Activated T-helper 1 cell treated with Interleukin-2 at 50 U/mL for 16 hours (primary cell): ENCODE measurements at regions not wholly inside any gene's neighbourhood (a gene's known extent, or its start where the extent isn't known, plus 50 kb on each side); places are given as distances from the start of the nearest gene placed in this dataset.

Experiments
- DNase-seq: peaks from one replicate; pipeline ENCODE4 v3.0.0-alpha.2; 2020; ENCODE audit warnings: low read depth

DNA sequence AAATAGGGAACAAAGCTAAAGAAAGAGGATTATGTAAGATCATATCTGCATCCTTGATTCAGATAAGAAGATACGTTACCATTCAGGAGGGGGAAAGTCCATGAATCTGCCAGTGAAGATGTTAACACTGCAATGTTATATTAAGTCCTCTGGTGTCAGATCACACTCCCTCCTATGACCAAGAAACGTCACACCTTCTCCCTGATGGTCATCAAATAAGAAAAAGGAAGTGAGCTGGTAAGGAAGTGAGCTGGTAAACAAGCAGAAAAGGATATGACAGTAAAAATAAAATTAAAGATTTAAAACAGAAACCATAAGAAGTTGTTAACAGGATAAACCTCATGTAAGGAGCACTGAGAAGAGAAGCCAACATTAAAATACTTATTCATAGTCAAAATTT lies 340.2 kb downstream of the SEC23A start:
- DNase-seq, result no peak

DNA sequence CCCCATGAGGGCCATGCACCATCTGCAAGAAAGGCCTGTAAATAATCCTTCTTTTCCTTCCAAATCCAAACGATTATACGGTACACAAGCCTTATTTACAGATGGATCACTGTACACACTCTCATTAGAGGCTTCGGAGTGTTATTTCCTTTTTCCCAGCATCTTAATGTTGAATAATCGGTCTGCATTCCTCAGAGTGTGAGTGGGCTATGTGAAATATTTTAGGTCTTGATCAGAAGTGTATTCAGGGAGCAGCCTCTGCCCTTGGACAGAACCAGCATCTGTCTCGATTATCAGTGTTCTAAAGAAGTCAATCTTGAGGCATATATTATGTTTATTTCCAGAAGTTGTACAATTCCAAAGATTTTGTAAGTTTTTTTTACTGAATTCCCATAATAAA lies 340.6 kb downstream of the SEC23A start:
- DNase-seq, result no peak

DNA sequence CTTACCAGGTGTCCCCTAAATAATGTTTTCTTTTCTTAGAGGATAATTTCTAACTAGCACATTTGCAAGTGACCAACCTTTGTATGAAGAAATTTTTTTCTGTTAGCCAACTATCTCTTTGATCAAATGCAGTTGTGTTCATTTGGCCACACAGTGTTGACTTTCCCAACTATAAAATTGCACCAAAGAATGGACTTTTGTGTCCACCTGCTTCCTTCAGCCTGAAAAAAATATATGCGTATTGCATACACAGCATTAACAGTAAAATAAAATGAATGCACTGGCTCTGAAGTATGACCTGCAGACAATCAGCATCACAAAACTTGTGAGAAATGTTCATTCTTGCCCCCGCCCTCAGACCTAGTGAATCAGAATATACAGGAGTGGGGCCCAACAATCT lies 342.0 kb downstream of the SEC23A start:
- DNase-seq, result no peak

DNA sequence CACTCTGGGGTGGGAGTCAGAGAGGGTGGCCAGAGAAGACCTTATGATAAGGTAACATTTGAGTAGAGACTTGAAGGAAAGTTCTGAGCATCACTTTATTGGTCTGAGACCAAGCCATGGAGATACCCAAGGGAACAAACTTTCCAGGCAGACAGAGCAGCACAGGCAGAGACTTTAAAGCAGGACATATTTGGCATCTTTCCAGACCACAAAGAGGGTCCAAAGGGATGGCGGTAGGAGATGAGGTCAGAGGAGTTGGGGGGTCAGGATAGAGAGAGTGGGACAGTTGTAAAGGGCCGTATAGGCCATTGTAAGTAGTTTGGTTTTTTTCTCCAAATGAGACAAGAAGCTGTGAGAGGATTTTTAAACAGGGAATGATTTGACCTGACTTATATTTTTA lies 344.4 kb downstream of the SEC23A start:
- DNase-seq, result no peak

DNA sequence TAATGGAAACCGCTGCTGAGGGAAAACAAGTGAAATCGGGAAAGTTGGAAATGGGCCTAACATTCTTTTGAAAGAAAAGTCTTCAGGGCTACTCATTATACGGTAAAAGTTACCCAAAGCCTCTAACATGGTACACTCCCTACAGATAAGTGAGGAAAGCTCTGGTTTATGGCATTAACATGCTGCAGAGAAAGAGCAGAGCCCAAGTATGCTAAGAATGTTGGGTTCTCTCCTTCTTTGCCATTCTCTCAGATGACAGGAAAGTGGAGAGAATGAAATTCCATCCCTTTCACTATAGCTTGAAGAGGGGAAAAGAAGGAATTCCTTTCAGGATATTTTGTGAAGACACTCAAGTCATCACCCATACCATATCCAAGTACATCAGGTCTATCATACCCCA lies 348.0 kb downstream of the SEC23A start:
- no peak for DNase-seq

DNA sequence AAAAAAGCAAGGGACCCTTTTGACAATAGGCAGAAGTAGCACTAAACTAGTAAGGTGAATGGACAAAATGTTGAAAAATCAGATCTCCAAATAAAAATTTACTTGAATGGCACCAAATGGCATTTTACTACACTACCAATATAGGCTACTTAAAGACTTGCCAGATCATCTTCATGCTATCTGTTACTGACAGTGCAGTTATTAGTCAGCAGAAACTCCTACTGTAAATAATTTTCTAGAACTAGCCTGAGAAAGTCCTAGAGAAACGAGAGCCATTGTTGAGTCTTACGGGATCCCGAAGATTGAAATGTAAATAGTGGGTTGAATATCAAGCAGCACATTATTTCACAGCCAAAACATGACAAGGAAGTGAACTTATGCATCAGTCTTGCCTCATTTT lies 350.3 kb downstream of the SEC23A start:
- DNase-seq, result no peak

DNA sequence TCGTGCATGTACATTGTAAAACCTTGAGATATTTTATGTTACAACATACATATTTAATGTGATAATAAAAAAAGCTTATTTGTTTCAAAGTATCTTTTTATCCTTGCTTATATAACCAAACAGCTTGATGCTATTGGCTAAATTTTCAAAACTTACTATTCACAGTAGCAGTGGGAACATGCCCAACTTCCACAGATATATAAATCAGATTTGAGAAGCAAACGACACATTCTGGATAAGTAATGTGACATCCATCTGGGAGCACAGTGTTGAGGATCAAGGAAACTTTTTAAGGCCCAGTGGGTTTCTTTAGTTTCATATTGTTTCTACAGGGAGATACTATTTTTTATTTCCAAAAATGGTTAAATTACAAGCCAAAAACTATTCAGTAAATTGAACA lies 350.7 kb downstream of the SEC23A start:
- DNase-seq, result no peak

DNA sequence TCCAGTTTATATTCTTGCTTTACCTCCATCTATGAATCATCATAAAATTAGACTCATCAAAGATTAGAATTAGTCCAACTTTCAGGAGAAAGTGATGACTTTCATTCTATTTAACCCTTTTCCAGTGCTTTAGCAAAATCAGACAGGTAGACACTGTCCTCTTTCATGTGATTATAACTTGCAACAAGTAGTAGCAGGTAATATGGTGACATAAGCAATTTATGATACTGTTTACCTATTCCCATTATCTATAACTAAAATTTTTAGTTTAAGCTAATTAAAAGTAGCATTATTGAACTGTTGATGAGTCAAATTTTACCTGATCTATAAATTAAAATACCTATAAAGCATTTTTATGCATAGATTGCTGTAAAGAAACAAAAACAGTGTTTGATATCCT lies 351.6 kb downstream of the SEC23A start:
- no peak for DNase-seq

DNA sequence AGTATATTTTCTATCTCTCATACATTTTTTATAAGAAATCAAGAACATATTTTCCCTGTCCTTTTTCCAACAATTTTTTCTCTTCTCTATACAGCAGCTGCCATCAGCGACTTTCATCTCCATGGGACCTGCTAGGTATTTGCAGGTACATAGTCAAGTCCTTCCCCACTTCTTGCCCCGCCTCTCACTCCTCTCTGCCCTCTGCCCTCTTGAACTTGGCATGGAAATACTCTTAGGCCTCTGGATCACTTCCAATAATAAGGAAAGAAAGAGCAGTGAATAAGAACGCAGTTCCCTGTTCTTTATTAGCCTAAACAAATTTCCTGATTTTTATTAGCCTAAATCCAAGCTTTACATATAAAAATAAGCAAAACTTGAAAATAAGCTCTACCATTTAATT lies 353.1 kb downstream of the SEC23A start:
- DNase-seq, result no peak

DNA sequence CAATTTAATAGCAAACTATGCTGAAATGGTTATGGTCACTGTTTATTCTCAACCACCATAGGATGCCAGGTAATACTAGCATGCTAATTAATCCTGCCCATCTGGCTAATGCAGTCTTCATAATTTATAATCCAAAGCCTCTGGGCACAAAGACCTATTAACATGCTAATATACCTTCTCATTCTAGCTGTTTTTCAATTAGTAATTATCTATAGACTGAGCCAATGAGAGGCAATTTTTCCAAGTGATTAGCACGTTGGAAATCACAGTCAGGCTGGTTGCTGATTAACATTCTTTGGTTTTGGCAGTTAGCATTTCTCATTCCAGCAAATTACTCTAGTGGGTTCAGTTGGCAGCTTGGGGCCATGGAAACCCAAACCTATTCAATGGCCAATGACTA lies 357.2 kb downstream of the SEC23A start:
- no peak for DNase-seq

DNA sequence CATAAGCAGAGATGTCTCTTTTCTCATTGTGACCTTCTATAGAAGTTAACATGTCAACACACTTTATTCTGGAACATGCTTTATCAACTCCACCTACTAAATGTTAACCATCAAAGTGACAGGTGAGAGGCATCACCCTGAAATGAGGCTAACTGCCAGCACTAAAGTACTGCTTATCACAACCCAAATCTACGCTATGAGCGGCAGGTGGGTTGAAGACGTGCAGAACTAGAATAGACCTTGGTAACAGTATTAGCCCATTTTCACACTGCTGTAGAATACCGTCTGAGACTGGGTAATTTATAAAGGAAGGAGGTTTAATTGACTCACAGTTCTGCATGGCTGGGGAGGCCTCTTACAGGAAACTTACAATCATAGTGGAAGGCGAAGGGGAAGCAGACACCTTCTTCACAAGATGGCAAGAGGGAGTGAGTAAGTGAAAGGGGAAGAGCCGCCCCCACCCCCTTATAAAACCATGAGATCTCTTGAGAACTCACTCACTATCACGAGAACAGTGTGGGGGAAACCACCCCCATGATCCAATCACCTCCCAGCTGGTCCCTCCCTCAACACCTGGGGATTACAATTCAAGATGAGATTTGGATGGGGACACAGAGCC lies 359.0 kb downstream of the SEC23A start:
- no peak for DNase-seq

DNA sequence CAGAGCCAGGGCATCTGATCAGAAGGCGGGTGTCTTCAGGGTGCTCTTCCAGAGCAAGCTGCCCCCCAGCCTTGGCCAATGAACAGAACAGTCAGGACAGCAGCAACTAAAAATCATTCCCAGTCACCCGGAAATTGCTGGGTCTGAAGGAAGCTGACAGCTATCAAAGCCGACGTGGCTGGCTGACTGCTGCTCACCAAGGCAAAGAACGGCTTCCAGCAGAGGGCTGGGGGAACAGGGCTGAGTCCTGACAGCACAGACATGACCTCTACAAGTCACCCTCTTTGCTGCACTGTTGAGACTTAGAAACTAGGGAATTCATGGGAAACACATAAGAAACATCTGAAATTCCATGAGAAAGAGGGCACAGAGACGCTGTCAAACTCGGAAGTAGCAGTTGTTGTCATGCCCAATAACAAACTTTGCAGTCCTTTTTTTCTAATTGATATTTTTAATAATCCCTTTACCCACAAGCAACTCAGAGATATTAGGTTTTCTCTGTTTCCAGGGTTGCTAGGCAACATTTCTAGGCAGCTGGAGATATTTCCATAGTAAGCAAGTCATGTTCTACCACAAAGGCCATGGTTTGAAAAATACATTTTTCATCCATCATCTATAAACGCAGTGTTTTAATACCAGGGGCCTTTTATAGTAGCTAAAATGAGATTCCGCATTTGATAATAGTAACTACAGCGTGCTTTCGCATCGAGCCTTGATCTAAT lies 365.2 kb downstream of the SEC23A start:
- no peak for DNase-seq

DNA sequence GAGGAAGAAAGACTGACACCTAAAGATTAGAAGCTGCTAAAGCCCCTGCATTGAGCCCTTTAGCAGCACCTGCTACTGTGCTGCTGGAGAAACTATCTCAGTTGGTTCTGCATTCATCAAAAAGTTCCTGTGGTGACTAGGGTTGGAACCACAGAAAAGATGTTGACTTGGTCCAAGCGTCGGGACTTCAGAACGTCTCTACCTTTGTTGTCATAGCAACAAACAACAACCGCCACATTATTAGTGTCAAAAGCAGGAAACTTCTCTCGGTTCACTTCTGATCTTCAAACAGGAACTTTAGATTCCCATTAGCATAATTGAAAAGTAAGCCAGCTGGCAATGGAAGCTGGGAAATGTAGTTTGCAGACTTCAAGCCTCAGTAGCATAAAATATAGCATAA lies 368.0 kb downstream of the SEC23A start:
- DNase-seq, result no peak

DNA sequence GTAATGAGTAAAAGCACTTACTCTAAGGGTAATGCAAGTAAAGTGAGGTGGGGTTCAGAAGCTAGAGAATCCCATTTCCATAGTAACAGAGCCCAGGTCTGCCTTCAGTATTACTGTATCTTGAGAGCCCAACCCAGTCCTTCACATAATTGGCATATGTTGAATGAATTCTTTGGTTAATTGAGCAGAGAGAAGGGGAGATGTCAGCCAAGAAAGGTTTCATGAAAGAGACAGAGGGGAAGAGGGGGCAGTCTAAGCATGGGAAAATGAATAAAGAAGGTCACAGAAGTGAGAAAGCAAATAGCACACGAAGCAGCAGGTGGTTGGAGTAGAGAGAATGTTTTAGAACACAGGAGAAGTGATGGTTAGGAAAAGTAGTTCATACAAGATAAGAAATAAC lies 371.1 kb downstream of the SEC23A start:
- no peak for DNase-seq

DNA sequence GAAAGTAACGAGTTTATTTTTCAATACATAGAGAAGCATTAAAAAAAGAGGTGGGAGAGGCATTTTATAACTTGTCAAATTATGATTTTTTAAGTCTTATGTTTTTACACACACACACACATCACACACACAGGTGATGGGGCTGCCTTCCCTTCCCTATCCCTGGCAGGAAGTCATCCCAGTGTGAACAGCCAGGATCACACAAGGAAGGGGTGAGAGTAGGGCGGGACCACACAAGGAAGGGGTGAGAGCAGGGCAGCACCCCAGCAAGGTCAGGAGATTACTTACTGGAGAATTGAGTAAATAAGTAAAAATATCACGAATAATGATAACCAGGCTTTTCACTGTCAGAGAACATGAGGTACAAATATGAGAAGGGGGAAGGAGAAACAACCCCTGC lies 372.6 kb downstream of the SEC23A start:
- DNase-seq, result no peak

DNA sequence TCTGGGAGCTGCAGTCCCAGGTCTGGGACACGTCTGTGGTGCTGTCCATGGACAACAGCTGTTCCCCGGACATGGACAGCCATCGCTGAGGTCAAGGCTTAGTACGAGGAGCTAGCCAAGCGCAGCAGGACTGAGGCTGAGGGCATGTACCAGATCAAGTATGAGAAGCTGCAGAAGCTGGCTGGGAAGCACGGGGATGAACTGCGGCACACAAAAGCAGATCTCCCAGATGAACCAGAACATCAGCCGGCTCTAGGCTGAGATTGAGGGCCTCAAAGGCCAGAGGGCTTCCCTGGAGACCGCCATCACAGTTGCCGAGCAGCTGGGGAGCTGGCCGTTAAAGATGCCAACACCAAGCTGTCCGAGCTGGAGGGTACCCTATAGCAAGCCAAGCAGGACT lies 375.3 kb downstream of the SEC23A start:
- DNase-seq, result no peak

DNA sequence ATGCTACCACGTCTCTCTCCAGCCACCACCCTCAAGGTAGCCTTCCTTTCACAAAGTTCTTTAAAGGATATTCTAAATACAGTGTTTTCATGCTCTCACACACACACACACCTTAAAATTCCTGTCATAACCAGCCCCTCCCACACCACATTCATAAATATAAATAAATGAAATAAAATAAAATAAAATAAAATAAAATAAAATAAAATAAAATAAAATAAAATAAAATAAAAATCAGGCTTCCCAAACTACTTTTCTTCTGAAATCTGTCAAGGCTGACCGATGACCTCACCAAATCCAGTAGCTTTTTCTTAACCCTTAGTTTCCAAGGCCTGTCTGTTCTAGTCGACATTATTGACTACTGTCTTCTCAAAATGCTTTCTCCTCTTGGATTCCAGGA lies 378.4 kb downstream of the SEC23A start:
- DNase-seq, result no peak

DNA sequence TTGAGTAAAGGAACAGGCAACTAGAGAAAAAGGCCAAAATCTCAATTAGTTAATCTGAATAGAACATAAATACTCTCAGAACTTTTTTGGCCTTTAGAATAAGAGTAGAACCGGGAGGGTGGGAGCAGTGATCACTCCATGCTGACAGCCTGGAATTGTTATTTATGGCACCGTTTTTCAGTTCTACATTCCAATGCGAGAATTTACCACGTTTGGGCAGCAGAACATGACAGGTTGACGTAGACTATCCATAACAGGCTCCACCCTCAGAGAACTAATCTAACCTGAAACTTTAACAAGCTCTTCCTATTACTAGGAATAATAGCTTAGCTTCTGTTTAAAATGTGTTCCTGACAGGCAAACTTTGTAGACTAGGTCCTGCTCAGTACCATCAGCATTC lies 379.1 kb downstream of the SEC23A start:
- DNase-seq, result no peak

DNA sequence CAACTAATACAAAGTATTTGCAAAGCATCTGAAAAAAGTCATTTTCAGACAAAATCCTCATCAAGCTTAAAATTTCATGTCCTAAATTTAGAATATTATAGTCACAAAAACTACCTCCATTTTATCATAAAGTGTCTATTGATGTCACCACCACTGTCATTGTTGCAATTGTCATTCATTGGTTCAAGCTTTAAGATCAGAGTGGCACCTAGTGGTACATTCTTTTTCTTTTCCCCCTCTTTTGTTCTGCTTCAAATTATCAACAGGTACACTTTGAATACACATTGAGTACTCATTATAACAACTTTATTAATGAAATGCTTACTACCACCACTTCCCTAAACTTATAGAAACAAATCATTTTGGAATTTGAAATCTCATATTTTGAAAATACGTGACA lies 379.8 kb downstream of the SEC23A start:
- no peak for DNase-seq

DNA sequence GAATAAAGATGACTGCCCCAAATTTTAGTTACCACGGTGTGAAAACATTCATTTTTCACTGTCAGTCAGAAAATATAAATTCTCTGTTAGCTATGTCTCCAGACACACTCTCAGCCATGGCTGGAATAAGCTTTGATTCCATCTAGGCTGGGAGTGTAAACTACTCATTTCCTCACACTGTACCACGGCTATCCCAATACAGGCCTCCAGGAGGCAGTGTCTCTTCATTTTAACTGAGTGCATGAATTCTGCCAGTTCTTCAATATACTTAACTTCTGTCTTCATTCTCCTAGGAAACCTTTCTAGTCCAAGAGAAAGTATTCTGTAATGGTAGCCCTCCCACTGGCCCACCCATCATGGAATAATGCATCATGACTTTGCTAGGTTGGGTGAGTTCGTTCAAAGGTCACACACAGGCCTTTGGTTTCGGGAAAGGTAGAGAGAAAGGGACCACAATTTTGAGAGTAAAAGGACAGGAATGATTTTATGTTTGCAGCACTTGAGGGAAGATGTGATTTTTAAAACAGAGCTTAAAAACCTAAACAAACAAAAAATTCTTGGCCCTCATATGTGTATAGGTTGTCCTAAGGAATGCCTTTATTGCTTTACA lies 381.1 kb downstream of the SEC23A start:
- DNase-seq, result no peak

DNA sequence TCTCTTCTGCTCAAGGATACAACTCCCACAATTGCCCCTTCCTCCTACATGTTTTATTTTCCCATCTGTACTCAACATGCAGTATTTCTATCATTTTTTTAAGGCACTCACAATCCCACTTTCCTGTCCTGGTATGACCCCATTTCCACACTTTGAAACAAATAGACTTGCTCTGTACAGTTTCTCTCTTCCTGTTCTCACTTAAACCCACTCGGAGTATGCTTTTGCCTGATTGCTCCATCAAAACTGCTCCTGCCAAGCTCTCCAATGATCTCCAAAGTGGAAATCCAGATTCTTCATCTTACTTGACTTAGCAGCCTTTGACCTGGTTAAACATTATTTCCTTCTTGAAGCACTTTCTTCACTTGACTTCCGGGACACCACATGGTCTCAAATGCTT lies 384.5 kb downstream of the SEC23A start:
- no peak for DNase-seq

DNA sequence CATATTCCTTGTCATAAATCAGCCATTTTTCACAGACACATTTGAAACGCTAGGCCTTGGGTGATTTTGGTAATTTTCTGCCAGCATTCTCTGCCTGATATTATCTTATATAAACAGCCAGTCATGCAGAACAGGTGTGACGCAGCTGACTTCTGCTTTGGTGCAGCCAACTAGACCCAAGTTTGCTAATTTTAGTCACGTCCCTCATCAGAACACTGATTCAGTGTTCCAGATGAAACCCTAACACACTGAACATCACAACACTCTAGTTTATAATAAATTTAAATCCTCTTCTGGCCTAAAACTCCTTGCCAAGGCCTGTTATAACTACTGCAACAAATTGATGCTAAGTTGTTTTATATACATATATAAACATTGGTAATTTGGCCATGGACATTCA lies 386.1 kb downstream of the SEC23A start:
- no peak for DNase-seq

DNA sequence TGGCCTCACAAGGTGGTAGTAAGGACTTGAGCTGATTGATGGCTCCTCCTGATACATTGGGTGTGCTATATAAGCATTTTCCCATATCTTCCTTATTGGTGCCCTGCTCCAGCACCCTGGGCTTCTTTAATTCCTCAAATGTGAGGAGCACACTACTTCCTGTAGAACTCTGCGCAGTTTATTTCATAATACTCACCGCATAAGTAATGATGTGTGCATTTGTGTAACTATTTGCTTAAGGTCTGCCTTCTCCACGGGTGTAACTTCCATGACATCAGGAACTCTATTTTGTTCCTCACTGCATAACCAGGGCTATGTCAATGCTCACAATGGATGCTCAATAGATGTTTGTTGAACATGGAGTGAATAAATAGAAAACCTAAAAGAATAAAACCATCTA lies 392.2 kb downstream of the SEC23A start:
- DNase-seq, result no peak

DNA sequence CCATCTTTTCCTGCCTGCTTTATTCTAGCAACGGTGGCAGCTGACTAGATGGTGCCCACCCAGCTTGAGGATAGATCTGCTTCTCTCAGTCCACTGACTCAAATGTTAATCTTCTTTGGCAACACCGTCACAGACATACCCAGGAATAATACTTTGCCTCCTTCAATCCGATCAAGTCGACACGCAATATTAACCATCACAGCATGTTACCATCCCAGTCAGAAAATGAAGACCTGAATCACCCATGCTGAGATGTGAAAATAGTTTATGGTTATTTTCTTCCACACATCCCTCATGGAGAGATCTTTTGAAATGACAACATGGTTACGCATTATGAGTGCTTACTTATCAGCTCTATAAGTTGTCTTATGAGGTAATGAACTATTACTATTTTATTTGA lies 392.8 kb downstream of the SEC23A start:
- DNase-seq, result no peak
